ENCODE measurements at regions not wholly inside any gene's neighbourhood (a gene's known extent, or its start where the extent isn't known, plus 50 kb on each side); places are given as distances from the start of the nearest gene placed in this dataset.
A peak's percentile ranks its signal among the peaks of the same experiment; 100 is the strongest.

DNA sequence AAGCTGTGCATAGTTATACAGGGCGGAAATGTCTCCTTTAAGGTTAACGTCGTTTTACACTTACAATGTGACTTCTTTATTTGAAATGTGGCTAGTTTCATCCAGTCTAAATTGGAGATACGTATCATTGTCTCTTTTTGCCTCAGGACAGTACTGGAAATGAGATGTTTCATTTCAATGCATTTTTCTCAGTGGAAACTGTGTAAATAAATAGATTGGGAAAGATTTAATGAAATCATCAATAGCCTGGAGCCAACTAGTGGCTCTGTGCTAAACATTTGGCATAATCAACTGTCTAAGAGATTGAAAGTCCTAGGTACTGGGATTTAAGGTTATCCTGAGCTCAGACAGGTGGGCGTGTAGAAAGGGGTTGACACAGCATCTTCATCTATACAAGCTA lies 691.5 kb upstream of the CCDC54 start:
- no peak for DNase-seq
- H3K27me3 ChIP-seq, result no peaks in the 10 kb centered on the region
- H3K27ac ChIP-seq, result no peak overlapping the region
- intact Hi-C loops (cut with DNase I), result no loop called here
- WGBS, 2 donors, result 61 to 73% methylated on average over 5 of the region's 5 CpGs
- TF ChIP-seq CTCF (IDR thresholded peaks at IDR 0.05) (no peak), POLR2A (IDR thresholded peaks at IDR 0.05) (no peak)
- ATAC-seq, result no peak
- no peaks in the 10 kb centered on the region for H3K4me1 ChIP-seq
- no peaks in the 10 kb centered on the region for H3K36me3 ChIP-seq (replicated peaks in 1 of 2; ENCODE audit: insufficient read depth in 1 of 2, low read depth in 2 of 2)
- no peaks in the 10 kb centered on the region for H3K9me3 ChIP-seq
- no peak overlapping the region for H3K4me3 ChIP-seq

GRCh38 chr3:106687905-106688304 lies 689.3 kb upstream of the CCDC54 start:
- WGBS, 2 donors, result 60 to 62% methylated on average over 3 of the region's 3 CpGs

DNA sequence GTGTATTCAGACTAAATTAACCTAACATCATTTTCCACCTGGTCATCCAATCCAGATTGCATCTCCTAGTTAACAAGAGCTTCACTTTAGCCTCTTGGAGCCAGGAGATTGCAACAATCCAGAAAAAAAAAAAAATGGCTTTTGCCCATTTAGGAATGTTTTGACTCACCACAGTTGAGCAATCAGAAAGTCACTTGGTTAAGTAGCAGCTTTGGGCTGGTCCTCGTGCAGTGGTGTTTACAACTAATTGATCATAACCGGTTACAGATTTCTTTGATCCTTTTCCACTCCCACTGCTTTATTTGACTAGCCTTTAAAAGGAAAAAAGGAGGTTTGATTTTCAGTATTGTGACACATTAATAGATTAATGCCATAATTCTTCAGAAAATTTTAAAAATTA lies 688.8 kb upstream of the CCDC54 start:
- WGBS, 2 donors, result 17 to 24% methylated on average over 2 of the region's 2 CpGs
- intact Hi-C loops (cut with DNase I), result no loop called here
- Histone ChIP-seq H3K36me3 (replicated peaks in 1 of 2; ENCODE audit: insufficient read depth in 1 of 2, low read depth in 2 of 2) (no peaks in the 10 kb centered on the region), H3K9me3 (no peaks in the 10 kb centered on the region), H3K4me3 (no peak overlapping the region), H3K4me1 (no peaks in the 10 kb centered on the region), H3K27me3 (no peaks in the 10 kb centered on the region), H3K27ac (no peak overlapping the region)
- no peak for TF ChIP-seq CTCF (IDR thresholded peaks at IDR 0.05)
- no peak for TF ChIP-seq POLR2A (IDR thresholded peaks at IDR 0.05)
- DNase-seq (no peak), ATAC-seq (peak; percentile 30)

More at GRCh38 chr3:106687905-106688304, 689.3 kb upstream of the CCDC54 start:
- H3K4me3 ChIP-seq, result no peak overlapping the region
- ATAC-seq (no peak), DNase-seq (no peak)
- no peak overlapping the region for H3K27ac ChIP-seq
- H3K9me3 ChIP-seq, result no peaks in the 10 kb centered on the region
- no peak for TF ChIP-seq POLR2A (IDR thresholded peaks at IDR 0.05)
- no peak for TF ChIP-seq CTCF (IDR thresholded peaks at IDR 0.05)
- intact Hi-C loops (cut with DNase I), result no loop called here
- no peaks in the 10 kb centered on the region for H3K36me3 ChIP-seq (replicated peaks in 1 of 2; ENCODE audit: insufficient read depth in 1 of 2, low read depth in 2 of 2)
- H3K4me1 ChIP-seq, result no peaks in the 10 kb centered on the region
- H3K27me3 ChIP-seq, result no peaks in the 10 kb centered on the region

- Histone ChIP-seq H3K27me3 (no peaks in the 10 kb centered on the region), H3K4me1 (no peaks in the 10 kb centered on the region), H3K9me3 (no peaks in the 10 kb centered on the region), H3K27ac (no peak overlapping the region), H3K36me3 (replicated peaks in 1 of 2; ENCODE audit: insufficient read depth in 1 of 2, low read depth in 2 of 2) (no peaks in the 10 kb centered on the region), H3K4me3 (no peak overlapping the region)
- ATAC-seq (no peak), DNase-seq (no peak)
- WGBS, 2 donors, result 54 to 68% methylated on average over 4 of the region's 4 CpGs
- intact Hi-C loops (cut with DNase I), result no loop called here
- TF ChIP-seq POLR2A (IDR thresholded peaks at IDR 0.05) (no peak), CTCF (IDR thresholded peaks at IDR 0.05) (no peak)
Measured at GRCh38 chr3:106691476-106691875, 685.8 kb upstream of the CCDC54 start.

DNA sequence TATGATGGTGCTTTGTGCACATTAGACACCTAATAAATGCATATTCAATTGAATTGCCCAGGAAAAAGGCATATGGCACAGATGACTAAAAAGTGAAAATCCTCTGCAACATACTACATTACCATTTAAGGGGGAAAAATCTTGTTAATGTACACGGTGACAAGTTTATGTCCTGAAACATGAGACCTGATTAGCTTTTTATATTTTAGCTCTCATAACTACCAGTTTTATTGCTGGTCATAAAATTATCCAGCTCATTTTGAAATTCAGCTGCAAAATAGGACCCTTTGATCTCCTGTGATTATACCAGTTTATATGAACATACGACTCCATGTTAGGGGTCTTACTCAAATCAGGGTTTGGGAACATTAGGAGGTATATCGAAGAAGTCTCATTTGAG lies 684.6 kb upstream of the CCDC54 start:
- H3K27me3 ChIP-seq, result no peaks in the 10 kb centered on the region
- intact Hi-C loops (cut with DNase I), result no loop called here
- DNase-seq (no peak), ATAC-seq (no peak)
- WGBS, 2 donors, result 43 to 68% methylated on average over 3 of the region's 3 CpGs
- TF ChIP-seq CTCF (IDR thresholded peaks at IDR 0.05) (no peak), POLR2A (IDR thresholded peaks at IDR 0.05) (no peak)
- no peaks in the 10 kb centered on the region for H3K36me3 ChIP-seq (replicated peaks in 1 of 2; ENCODE audit: insufficient read depth in 1 of 2, low read depth in 2 of 2)
- no peak overlapping the region for H3K4me3 ChIP-seq
- H3K9me3 ChIP-seq, result no peaks in the 10 kb centered on the region
- no peaks in the 10 kb centered on the region for H3K4me1 ChIP-seq
- H3K27ac ChIP-seq, result no peak overlapping the region

All from body of pancreas (tissue), 4 donors.